BE2C (cell line): ENCODE measurements at regions not wholly inside any gene's neighbourhood (a gene's known extent, or its start where the extent isn't known, plus 50 kb on each side); places are given as distances from the start of the nearest gene placed in this dataset.

Source experiments
- DNase-seq: peaks from one replicate; pipeline ENCODE4 v3.0.0-alpha.2; 2020
- H3K27me3 ChIP-seq: fragments of 250-450 bp; sonication (Bioruptor Pico); 2 replicates; pipeline ENCODE4 v1.5.1; 2020; ENCODE audit warnings: mild to moderate bottlenecking
- H3K36me3 ChIP-seq: fragments of 250-450 bp; sonication (Bioruptor Pico); 2 replicates; pipeline ENCODE4 v1.5.1; 2020; ENCODE audit warnings: mild to moderate bottlenecking
- H3K4me1 ChIP-seq: fragments of 250-450 bp; sonication (Bioruptor Pico); 2 replicates; pipeline ENCODE4 v1.5.1; 2020
- H3K4me3 ChIP-seq: 2 replicates; pipeline ENCODE4 v1.5.1; 2011; ENCODE audit warnings: low read depth, low read length
- H3K9me3 ChIP-seq: fragments of 250-450 bp; sonication (Bioruptor Pico); 2 replicates; pipeline ENCODE4 v1.5.1; 2020
- CTCF ChIP-seq: IDR thresholded peaks from 2 replicates; pipeline ENCODE4 v1.5.1; 2012; ENCODE audit warnings: mild to moderate bottlenecking, low read depth, low read length

GRCh38 chr2:39487398-39488250 lies 50.5 kb upstream of the MAP4K3 start:
- Histone ChIP-seq H3K9me3 (no peaks in the 10 kb centered on the region), H3K4me3 (no peak overlapping the region), H3K36me3 (no peaks in the 10 kb centered on the region), H3K4me1 (no peaks in the 10 kb centered on the region; the same call in 1 of the 2 replicates), H3K27me3 (no peaks in the 10 kb centered on the region)
- no peak for TF ChIP-seq CTCF
- no peak for DNase-seq

- Histone ChIP-seq H3K36me3 (no peaks in the 10 kb centered on the region), H3K27me3 (no peaks in the 10 kb centered on the region), H3K9me3 (no peaks in the 10 kb centered on the region), H3K4me1 (no peaks in the 10 kb centered on the region; the same call in 1 of the 2 replicates), H3K4me3 (no peak overlapping the region)
- no peak for TF ChIP-seq CTCF
- DNase-seq: no peak
These were observed 51.4 kb upstream of the MAP4K3 start for GRCh38 chr2:39488450-39488849.

- H3K9me3 ChIP-seq: no peaks in the 10 kb centered on the region
These were observed 53.5 kb upstream of the MAP4K3 start for GRCh38 chr2:39490586-39490985.

GRCh38 chr2:39491653-39492052 lies 54.6 kb upstream of the MAP4K3 start:
- Histone ChIP-seq H3K4me3 (no peak overlapping the region), H3K36me3 (no peaks in the 10 kb centered on the region), H3K9me3 (no peaks in the 10 kb centered on the region), H3K27me3 (no peaks in the 10 kb centered on the region), H3K4me1 (no peaks in the 10 kb centered on the region)
- DNase-seq: no peak
- no peak for TF ChIP-seq CTCF

More at GRCh38 chr2:39490586-39490985, 53.5 kb upstream of the MAP4K3 start:
- TF ChIP-seq CTCF: no peak
- Histone ChIP-seq H3K4me3 (no peak overlapping the region), H3K36me3 (no peaks in the 10 kb centered on the region), H3K4me1 (no peaks in the 10 kb centered on the region), H3K27me3 (no peaks in the 10 kb centered on the region)
- no peak for DNase-seq

GRCh38 chr2:39492095-39492590 lies 55.1 kb upstream of the MAP4K3 start:
- DNase-seq: no peak
- no peaks in the 10 kb centered on the region for H3K4me1 ChIP-seq
- no peaks in the 10 kb centered on the region for H3K36me3 ChIP-seq
- no peaks in the 10 kb centered on the region for H3K27me3 ChIP-seq
- no peaks in the 10 kb centered on the region for H3K9me3 ChIP-seq
- no peak for TF ChIP-seq CTCF
- no peak overlapping the region for H3K4me3 ChIP-seq

GRCh38 chr2:39492716-39493115 lies 55.6 kb upstream of the MAP4K3 start:
- no peaks in the 10 kb centered on the region for H3K4me1 ChIP-seq
- H3K9me3 ChIP-seq: no peaks in the 10 kb centered on the region
- TF ChIP-seq CTCF: no peak
- no peaks in the 10 kb centered on the region for H3K27me3 ChIP-seq
- H3K4me3 ChIP-seq: no peak overlapping the region
- no peaks in the 10 kb centered on the region for H3K36me3 ChIP-seq
- DNase-seq: no peak
